ENCODE measurements at regions not wholly inside any gene's neighbourhood (a gene's known extent, or its start where the extent isn't known, plus 50 kb on each side); places are given as distances from the start of the nearest gene placed in this dataset.

DNA sequence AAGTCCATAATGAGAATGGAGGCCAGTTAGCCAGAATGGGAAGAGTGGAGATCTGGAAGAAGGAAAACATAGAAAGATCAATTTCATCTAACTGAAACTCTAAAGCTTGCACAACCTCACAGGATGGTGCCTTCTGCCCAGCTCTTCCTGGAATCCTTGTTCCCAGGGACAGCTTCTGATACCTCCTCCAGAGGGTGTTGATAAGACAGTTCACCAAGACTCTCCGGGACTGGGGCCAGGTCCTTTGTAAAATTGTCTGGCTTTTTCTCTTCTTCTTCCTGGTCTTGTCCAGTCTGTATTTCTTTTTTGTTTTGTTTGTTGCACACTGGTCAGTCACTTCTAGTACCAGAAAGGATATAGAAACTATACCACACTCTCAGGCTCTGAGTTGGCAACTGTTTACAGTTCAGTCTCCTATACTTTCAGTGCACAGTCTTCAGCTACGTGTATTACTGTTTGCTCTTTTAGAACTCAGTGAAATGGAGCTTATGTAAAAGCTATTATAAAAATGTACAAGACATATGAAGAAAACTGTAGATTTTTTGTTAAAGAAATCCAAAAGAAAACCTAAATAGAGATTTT is 142.8 kb upstream of the RPL34 start:
- no peak for TF ChIP-seq CTCF (IDR thresholded peaks at IDR 0.05)
- no peak for TF ChIP-seq EZH2 (IDR thresholded peaks at IDR 0.05; ENCODE audit: borderline replicate concordance, insufficient read depth, low read depth, low read length, poor library complexity, severe bottlenecking)

Data from B cell (primary cell).